ENCODE measurements at regions not wholly inside any gene's neighbourhood (a gene's known extent, or its start where the extent isn't known, plus 50 kb on each side); places are given as distances from the start of the nearest gene placed in this dataset.

DNA sequence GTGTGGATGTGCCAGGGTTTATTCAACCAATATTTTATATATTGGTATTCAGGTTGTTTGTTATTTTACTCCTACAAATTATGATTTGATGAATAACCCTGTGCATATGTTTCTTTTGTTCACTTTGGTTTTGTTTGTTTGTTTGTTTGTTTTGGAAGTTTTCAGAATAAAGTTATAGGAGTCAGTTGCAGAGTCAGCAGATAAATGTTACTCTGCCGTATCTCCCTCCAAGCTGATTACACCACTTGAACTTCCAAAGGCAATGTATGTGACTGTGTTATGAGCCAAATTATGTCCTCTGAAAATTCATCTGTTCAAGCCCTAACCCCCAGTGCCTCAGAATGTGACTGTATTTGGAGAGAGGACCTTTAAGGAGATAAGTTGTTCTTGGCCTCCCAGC, 497.5 kb downstream of the TNS1 start:
- no peak for DNase-seq (ENCODE audit: low spot score in 2 of 2)
- no peak overlapping the region for H3K27ac ChIP-seq
- no peaks in the 10 kb centered on the region for H3K9me3 ChIP-seq
- H3K4me3 ChIP-seq = no peak overlapping the region
- H3K36me3 ChIP-seq = no peaks in the 10 kb centered on the region
- intact Hi-C loops (cut with DNase I; ENCODE audit: low total_unique reads) = no loop called here
- no peaks in the 10 kb centered on the region for H3K4me1 ChIP-seq
- H3K27me3 ChIP-seq = no peaks in the 10 kb centered on the region
- TF ChIP-seq POLR2A (IDR thresholded peaks at IDR 0.05) (no peak), POLR2AphosphoS5 (IDR thresholded peaks at IDR 0.05) (no peak), CTCF (IDR thresholded peaks at IDR 0.05) (no peak)

- Histone ChIP-seq H3K36me3 (no peaks in the 10 kb centered on the region), H3K9me3 (no peaks in the 10 kb centered on the region), H3K27me3 (no peaks in the 10 kb centered on the region), H3K27ac (no peak overlapping the region), H3K4me1 (no peaks in the 10 kb centered on the region), H3K4me3 (no peak overlapping the region)
- no peak for DNase-seq (ENCODE audit: low spot score in 2 of 2)
- intact Hi-C loops (cut with DNase I; ENCODE audit: low total_unique reads) = no loop called here
- no peak for TF ChIP-seq POLR2A (IDR thresholded peaks at IDR 0.05)
- TF ChIP-seq POLR2AphosphoS5 (IDR thresholded peaks at IDR 0.05) = no peak
- no peak for TF ChIP-seq CTCF (IDR thresholded peaks at IDR 0.05)
These were observed 500.9 kb downstream of the TNS1 start for GRCh38 chr2:217501887-217502286.

- no peak overlapping the region for H3K4me3 ChIP-seq
- TF ChIP-seq POLR2A (IDR thresholded peaks at IDR 0.05) = no peak
- TF ChIP-seq POLR2AphosphoS5 (IDR thresholded peaks at IDR 0.05) = no peak
- TF ChIP-seq CTCF (IDR thresholded peaks at IDR 0.05) = no peak
- no peaks in the 10 kb centered on the region for H3K27me3 ChIP-seq
- no peak for DNase-seq (ENCODE audit: low spot score in 2 of 2)
- no peaks in the 10 kb centered on the region for H3K4me1 ChIP-seq
- no peaks in the 10 kb centered on the region for H3K9me3 ChIP-seq
- no peaks in the 10 kb centered on the region for H3K36me3 ChIP-seq
- intact Hi-C loops (cut with DNase I; ENCODE audit: low total_unique reads) = no loop called here
- no peak overlapping the region for H3K27ac ChIP-seq
These were observed 504.9 kb downstream of the TNS1 start for GRCh38 chr2:217497843-217498377.

- no peaks in the 10 kb centered on the region for H3K4me1 ChIP-seq
- H3K27me3 ChIP-seq = no peaks in the 10 kb centered on the region
- no peaks in the 10 kb centered on the region for H3K36me3 ChIP-seq
- no peak overlapping the region for H3K27ac ChIP-seq
- intact Hi-C loops (cut with DNase I; ENCODE audit: low total_unique reads) = no loop called here
- no peaks in the 10 kb centered on the region for H3K9me3 ChIP-seq
- TF ChIP-seq POLR2A (IDR thresholded peaks at IDR 0.05) = no peak
- no peak for TF ChIP-seq CTCF (IDR thresholded peaks at IDR 0.05)
- no peak for TF ChIP-seq POLR2AphosphoS5 (IDR thresholded peaks at IDR 0.05)
- no peak overlapping the region for H3K4me3 ChIP-seq
- DNase-seq (ENCODE audit: low spot score in 2 of 2) = no peak
These were observed 508.2 kb downstream of the TNS1 start for GRCh38 chr2:217494557-217494956.

DNA sequence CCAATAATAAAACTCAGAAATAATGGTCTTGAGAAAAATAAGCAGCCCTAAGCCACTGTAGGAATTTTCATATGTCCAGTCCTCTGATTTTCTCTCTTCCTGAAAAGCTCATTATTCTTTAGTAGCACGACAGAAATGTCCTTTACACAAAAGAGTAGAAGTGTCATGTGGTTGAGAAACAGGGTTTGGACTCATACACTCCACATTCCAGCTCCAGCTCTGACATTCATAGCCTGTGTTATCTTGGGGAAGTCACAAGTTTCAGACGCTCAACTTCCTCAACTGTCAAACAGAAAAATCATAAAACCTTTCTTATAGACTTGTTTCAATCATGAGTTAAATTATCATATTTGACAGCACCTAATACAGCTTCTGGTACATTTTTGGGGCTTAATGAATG, 511.5 kb downstream of the TNS1 start:
- Histone ChIP-seq H3K4me3 (no peak overlapping the region), H3K9me3 (no peaks in the 10 kb centered on the region), H3K27me3 (no peaks in the 10 kb centered on the region), H3K36me3 (no peaks in the 10 kb centered on the region), H3K4me1 (no peaks in the 10 kb centered on the region), H3K27ac (no peak overlapping the region)
- intact Hi-C loops (cut with DNase I; ENCODE audit: low total_unique reads) = no loop called here
- TF ChIP-seq POLR2A (IDR thresholded peaks at IDR 0.05) = no peak
- TF ChIP-seq POLR2AphosphoS5 (IDR thresholded peaks at IDR 0.05) = no peak
- TF ChIP-seq CTCF (IDR thresholded peaks at IDR 0.05) = no peak
- no peak for DNase-seq (ENCODE audit: low spot score in 2 of 2)
